Coronary artery (tissue), 2 donors: ENCODE measurements at regions not wholly inside any gene's neighbourhood (a gene's known extent, or its start where the extent isn't known, plus 50 kb on each side); places are given as distances from the start of the nearest gene placed in this dataset.
"Not testable (repeated sequence)": the region's sequence is repeated elsewhere in the genome, so short reads cannot be mapped to it uniquely, and the experiment has no call there.

Experiments used
- DNase-seq: peaks from one replicate; pipeline ENCODE4 v3.0.0-alpha.2; 2017; ENCODE audit warnings: low spot score
- H3K27ac ChIP-seq, 2 donors: fragments of 200-600 bp; sonication (generic); one replicate each; pipeline ENCODE4 v1.5.1; 2016 to 2019
- H3K4me3 ChIP-seq: fragments of 200-600 bp; sonication (generic); 2 replicates; pipeline ENCODE4 v1.5.1; 2016; ENCODE audit warnings: mild to moderate bottlenecking, moderate library complexity
- CTCF ChIP-seq: fragments of 200-600 bp; sonication (generic); IDR thresholded peaks from one replicate; pipeline ENCODE4 v1.5.1; 2019; ENCODE audit warnings: antibody characterized with exemption

GRCh38 chr4:188783175-188783574 lies 643.9 kb downstream of the TRIML1 start:
- no peak for TF ChIP-seq CTCF
- DNase-seq, result no peak

GRCh38 chr4:188783606-188784160 lies 644.4 kb downstream of the TRIML1 start:
- Histone ChIP-seq H3K4me3 (no peak overlapping the region), H3K27ac (no peak overlapping the region)
- TF ChIP-seq CTCF, result no peak
- DNase-seq, result no peak

More at GRCh38 chr4:188783175-188783574, 643.9 kb downstream of the TRIML1 start:
- no peak overlapping the region for H3K4me3 ChIP-seq
- H3K27ac ChIP-seq, result no peak overlapping the region

- H3K27ac ChIP-seq, DNase-seq, H3K4me3 ChIP-seq: not testable (repeated sequence)
Measured at GRCh38 chr4:188796600-188796999, 657.4 kb downstream of the TRIML1 start.

GRCh38 chr4:188797011-188797410 lies 657.8 kb downstream of the TRIML1 start:
- H3K4me3 ChIP-seq, H3K27ac ChIP-seq, DNase-seq: not testable (repeated sequence)

- H3K4me3 ChIP-seq, result no peak overlapping the region
- H3K27ac ChIP-seq, result no peak overlapping the region
- DNase-seq, result no peak
- no peak for TF ChIP-seq CTCF
Measured at GRCh38 chr4:188804861-188805260, 665.6 kb downstream of the TRIML1 start.

- no peak for TF ChIP-seq CTCF
- no peak overlapping the region for H3K4me3 ChIP-seq
- H3K27ac ChIP-seq, result no peak overlapping the region
- no peak for DNase-seq
Measured at GRCh38 chr4:188811121-188811520, 671.9 kb downstream of the TRIML1 start.

GRCh38 chr4:188812644-188813043 lies 673.4 kb downstream of the TRIML1 start:
- no peak for DNase-seq
- Histone ChIP-seq H3K4me3 (no peak overlapping the region), H3K27ac (no peak overlapping the region)
- TF ChIP-seq CTCF, result no peak

- no peak overlapping the region for H3K27ac ChIP-seq
- no peak for TF ChIP-seq CTCF
- no peak overlapping the region for H3K4me3 ChIP-seq
- no peak for DNase-seq
Measured at GRCh38 chr4:188818300-188818699, 679.1 kb downstream of the TRIML1 start.
